HG03354 (cell line): ENCODE measurements at regions not wholly inside any gene's neighbourhood (a gene's known extent, or its start where the extent isn't known, plus 50 kb on each side); places are given as distances from the start of the nearest gene placed in this dataset.

Experiments
- ATAC-seq: cut with Tn5 transposase; IDR thresholded peaks from one replicate; pipeline ENCODE4 v1.9.1; 2021; ENCODE audit warnings: mild to moderate bottlenecking; ENCODE audit not compliant: unreplicated experiment, poor library complexity, severe bottlenecking

DNA sequence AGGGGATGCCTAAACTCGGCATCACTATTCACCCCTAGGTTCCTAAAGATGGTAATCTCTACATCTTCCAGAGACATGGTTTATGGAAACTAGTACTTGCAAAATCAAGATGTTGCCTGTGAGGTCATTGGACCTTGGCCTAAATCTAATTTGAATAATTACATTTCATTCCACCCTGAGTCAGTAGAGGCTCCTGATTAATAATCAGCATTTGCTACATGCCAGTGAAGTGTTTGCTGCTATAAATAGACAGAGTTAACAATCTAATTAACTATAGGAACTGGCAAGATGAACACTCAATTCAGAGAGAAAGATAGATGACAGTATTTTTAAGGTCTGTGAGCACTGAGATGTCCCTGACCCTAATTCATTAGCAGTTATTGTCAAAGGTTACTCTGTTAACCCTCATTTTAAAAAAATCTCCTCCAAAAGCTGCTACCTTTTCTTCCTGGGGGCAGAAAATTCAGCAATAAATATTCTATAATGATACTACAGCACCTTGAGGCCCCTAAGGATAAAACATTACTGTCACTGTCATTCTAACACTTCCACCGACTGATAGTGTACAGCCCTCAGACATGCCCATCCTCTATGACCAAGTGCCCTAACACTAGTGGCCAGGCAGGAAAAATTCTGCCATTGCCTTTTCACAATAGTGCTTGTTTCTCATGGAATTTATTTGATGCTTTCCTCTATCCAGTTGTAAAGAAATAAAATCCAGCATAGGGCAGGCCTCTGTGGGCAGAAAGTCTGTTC is 65.7 kb upstream of the CCDC196 start:
- no peak for ATAC-seq

GRCh38 chr14:66421990-66422946 is 63.9 kb upstream of the CCDC196 start:
- ATAC-seq, result no peak

DNA sequence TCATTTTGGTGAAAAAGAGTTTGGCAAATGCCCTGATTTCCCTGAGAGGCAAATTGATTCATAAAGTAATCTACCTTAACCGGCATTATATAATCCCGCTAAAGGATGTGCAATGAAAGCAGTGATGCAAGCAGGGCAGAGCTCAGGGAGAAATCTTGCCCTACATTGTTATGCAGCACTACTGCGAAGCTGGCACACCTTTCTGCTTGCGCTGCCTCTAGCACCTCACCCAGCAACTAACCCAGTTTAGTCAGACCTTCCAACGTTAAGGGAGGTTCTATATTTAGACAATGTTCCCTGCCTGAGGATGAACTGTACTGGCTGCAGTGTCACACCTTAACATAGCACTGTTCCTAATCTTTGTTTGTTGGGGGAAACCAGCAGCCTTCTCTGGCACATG is 60.8 kb upstream of the CCDC196 start:
- no peak for ATAC-seq

GRCh38 chr14:66426451-66426850 is 59.7 kb upstream of the CCDC196 start:
- no peak for ATAC-seq

- no peak for ATAC-seq
Observed at GRCh38 chr14:66432334-66432733, 53.8 kb upstream of the CCDC196 start.

DNA sequence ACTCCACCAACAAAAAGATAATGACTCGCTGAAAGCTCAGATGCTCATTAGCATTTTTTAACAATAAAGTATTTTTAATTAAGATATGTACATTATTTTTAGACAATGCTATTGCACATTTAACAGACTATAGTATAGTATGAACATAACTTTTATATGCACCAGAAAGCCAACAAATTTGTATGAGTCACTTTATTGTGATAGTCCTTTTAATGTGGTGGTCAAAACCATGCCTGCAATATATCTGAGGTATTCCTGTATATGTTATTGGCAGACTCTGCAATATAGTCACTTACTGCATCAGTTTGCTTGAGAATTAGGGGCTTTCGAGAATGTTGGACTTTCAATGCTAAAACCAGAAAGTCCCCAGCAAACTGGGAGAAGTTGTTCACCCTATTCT is 51.7 kb upstream of the CCDC196 start:
- no peak for ATAC-seq

- ATAC-seq, result no peak
Observed at GRCh38 chr14:66435683-66436082, 50.5 kb upstream of the CCDC196 start.
